Stimulated activated CD8-positive, alpha-beta memory T cell treated with anti-CD3 and anti-CD28 coated beads, Interleukin-4, amount 100 ng/mL, for 48 hours (primary cell): ENCODE measurements at regions not wholly inside any gene's neighbourhood (a gene's known extent, or its start where the extent isn't known, plus 50 kb on each side); places are given as distances from the start of the nearest gene placed in this dataset.

Experiments used
- DNase-seq: peaks from one replicate; pipeline ENCODE4 v3.0.0-alpha.2; 2020

GRCh38 chr6:164546263-164546662, 763.1 kb downstream of the C6orf118 start:
- DNase-seq = no peak

DNA sequence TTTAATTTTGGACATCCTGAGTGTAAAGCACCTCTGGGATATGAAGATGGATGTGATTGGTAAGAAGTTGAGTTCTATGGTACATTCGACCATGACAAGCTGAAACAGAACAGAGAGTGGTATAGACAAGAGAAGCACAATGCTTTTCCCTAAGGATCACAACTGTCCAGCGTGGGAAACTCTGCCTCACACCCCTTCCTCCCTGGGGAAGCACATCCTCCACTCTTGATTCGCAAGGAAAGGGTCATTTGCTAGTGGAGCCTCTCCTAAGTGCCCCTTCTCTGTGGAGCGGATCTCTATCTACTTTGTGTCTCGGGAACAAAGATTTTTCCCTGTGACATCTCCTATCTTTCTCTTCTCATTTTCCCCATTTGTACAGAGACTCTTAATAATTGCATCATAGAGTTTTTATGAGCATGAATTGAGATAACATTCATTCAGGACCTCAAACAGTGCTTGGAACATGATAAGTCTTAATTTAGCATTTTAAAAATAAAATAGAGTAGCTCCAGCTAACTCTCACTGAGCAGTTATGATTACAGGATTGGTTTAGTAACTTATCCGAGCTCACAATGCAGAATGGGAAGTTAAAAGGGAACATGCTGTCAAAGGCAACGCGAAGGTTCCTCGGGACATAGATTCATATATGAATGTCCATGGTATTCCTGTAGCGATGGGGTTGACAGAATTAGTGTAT, 775.2 kb downstream of the C6orf118 start:
- DNase-seq = no peak

DNA sequence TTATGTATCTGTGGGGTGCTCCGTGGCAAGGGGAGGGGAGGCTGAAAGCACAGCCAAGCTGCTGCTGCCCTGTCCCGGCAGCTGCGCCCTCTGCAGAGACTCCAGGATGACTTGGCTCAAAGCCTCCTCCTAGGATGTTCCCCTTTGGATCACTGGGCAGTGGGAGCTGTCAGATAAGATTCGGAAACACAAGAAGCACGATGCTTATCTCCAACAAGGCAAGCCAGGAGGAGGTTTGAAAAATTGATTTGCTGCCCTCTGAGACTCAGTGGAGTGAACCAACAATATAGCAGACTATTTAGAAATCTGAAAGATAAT, 776.4 kb downstream of the C6orf118 start:
- no peak for DNase-seq

- no peak for DNase-seq
These were observed 777.0 kb downstream of the C6orf118 start for GRCh38 chr6:164532198-164533044.

DNA sequence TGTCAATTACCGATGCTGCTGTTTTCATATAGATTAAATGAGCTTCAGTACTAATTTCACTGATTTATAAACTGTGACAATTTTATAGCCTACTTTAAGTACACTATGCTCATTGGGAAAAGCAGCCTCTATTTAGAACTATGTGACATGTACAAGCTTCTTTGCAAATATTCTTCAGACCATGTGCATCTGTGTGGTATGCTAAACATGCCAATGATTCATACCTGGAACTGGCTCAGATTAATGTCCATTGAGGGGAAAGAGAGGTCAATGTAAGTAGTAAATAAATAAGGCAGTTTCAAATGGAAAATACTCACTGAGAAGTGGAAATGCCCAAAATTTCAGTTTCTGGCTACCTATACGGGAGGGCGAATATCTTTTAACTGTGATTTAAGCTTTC, 777.7 kb downstream of the C6orf118 start:
- no peak for DNase-seq

DNA sequence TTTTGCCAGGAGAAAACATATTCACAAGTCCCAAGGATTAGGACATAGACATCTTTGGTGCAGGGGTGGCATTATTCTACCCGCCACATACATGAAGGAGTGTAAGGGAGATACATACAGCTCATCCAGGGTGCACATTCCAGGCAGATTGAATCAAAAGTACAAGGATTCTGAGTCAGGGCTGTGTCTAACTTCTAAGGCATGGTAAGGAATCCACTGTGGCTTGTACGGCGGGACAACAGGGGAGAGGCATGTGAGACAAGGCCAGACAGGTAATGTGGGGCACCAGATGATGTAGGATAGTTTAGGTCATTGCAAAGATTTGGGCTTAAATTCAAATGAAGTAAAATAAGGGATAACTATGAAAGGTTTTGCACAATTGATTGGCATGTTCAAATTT, 780.9 kb downstream of the C6orf118 start:
- no peak for DNase-seq

DNA sequence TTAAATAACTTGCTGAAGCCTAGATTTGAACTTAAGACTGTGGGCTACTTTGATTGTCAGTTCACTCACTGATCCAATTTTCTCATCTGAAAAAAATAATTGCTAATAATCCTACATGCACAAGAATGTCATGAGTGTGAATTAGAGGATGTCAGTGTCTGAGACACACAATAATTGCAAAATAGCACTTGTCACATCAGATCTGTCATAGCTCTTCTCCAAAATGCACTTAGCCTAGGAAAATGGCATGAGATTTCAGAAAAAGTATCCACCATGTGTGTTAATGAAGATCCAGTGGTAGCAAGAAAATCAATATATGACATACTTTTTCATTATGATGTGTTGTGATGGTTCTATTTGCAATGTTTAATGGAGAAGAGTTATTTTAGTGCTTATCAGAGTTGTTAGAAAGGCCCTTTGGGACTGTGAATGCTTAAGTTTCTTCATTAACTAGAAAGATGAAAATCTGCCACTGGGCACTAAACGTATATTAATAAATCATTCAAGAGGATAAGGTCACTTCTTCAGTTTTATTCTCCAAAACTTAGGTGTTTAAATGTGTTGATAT, 786.2 kb downstream of the C6orf118 start:
- no peak for DNase-seq

DNA sequence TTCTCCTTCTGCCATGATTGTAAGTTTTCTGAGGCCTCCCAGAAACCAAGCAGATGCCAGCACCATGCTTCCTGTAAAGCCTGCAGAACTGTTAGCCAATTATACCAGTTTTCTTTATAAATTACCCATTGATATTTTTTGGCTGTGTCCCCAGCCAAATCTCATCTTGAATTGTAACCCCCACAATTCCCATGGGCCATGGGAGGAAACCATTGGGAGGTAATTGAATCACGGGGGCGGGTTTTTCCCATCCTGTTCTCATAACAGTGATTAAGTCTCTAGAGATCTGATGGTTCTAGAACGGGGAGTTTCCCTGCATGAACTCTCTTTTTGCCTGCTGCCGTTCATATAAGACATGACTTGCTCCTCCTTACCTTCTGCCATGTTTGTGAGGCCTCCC, 788.5 kb downstream of the C6orf118 start:
- no peak for DNase-seq

- no peak for DNase-seq
These were observed 802.0 kb downstream of the C6orf118 start for GRCh38 chr6:164507206-164507940.

DNA sequence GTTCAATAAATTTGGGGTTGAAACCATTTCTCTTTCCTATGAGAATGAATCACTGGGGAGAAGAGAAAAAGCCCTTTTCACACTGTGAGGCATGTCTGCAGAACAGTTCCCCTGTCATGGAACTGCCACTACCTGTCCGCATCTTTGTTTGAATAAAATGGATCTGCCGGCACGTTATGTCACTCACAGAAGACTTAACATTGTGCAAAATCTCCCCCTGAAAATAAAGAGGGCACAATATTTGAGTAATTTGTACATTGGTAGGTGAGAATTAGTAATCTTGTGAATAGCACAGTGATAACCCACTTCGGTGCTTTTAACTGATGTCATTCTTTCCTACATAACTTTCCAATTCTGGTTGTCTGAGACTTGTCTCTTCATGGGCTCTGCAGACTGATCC, 804.0 kb downstream of the C6orf118 start:
- no peak for DNase-seq

- DNase-seq = no peak
These were observed 806.6 kb downstream of the C6orf118 start for GRCh38 chr6:164502833-164503232.

GRCh38 chr6:164495882-164496495, 813.4 kb downstream of the C6orf118 start:
- DNase-seq = no peak

GRCh38 chr6:164478426-164478825, 831.0 kb downstream of the C6orf118 start:
- DNase-seq = no peak

DNA sequence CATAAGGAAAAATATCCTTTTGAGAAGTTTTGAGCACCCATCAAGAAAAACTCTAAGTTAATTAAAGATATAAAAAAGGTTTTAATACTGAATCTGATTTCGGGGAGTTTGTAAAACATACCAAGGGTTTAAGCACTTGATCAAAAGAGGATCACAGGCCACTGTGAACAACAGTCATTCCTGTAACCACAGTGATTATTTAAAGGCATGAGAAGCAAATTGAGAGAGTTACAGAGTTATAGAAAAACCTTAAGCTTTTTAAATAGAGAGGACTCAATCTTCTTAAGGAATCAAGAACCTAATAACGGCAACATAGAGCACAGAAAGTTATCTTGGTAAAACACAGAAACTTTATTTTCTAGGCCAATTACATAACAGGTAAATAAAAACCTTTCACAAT, 831.6 kb downstream of the C6orf118 start:
- no peak for DNase-seq

DNA sequence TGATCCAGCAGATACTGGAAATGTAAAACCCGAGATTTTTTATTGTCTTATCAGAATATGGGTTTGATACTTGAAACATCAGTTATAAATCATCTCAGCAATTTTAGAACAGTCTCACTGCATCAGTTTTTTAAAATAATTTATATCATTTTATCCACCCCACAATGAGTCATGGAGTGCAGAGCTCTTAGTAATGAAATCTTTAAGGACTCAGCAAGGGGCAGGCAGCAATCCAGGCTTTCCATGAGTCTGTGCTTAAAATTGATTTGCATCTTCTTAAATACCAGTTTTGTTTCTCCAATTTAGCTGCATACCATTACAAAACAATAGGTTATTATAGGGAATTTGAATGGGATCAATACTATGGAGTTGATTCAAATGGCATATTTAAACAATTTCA, 832.3 kb downstream of the C6orf118 start:
- DNase-seq = no peak

DNA sequence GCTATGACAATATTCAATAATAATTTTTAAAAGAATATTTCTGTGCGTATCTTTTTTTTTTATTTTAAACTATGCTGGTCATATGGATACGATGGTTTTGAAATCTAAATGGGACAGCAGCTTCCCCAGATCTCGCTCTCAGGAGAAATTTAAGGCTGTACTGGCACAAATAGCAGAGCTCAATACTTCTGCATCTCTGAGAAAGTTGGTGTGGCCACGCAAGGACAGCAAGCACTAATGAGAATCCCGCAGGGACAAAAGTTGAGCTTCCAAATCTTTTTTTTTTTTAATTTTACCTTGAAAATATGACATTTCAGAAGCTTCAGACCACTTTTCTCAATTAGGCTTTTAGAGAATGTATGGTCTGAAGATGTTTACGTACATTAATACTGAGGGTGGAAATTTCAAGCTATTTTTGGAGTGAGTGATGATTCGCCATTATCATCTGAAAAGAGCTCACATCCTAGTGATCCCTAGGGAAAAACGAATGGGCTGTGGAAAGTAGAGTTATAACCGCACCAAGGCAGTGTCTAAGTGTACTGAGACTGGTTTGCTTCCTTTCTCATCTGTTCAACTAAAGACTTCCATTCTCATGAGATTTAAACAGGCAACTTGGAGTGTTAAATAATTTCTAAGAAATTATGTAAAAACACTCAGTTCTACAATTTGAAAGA, 840.0 kb downstream of the C6orf118 start:
- DNase-seq = no peak

DNA sequence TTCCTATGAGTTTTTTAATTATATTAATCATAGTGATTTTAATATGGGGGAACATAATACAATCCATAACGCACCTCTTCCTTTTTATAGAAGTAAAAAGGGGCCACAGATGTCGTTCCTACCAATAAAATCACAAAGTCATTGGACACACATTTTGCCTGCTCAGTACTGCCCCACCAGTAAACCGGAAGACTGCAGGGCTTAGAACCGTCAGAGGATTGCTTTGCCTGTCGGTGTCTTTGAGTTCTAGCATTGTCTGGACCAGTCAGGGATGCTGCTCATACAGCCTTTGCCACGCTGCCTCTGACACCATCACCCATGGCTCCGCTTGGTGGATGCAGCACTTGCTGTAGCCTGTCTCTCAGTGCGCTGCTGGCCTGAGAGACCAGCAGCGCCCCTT, 853.6 kb downstream of the C6orf118 start:
- no peak for DNase-seq

DNA sequence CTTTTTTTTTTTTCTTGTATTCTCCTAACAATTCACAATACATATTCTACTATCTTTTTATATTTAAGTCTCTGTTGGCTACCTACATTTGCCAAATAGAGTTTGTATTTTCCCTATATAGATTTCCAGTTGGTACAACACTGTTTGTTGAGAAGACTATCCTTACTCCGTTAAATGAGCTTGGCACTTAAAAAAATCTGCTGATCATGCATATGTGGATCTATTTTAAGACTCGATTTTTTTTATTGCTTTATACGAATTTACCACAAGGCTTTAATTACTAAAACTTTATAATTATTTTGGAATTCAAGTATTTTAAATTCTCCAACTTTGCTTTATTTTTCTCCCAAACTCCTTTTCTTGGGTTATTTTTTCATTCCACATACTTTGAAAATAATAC, 855.6 kb downstream of the C6orf118 start:
- DNase-seq = no peak

GRCh38 chr6:164442572-164442971, 866.8 kb downstream of the C6orf118 start:
- no peak for DNase-seq

DNA sequence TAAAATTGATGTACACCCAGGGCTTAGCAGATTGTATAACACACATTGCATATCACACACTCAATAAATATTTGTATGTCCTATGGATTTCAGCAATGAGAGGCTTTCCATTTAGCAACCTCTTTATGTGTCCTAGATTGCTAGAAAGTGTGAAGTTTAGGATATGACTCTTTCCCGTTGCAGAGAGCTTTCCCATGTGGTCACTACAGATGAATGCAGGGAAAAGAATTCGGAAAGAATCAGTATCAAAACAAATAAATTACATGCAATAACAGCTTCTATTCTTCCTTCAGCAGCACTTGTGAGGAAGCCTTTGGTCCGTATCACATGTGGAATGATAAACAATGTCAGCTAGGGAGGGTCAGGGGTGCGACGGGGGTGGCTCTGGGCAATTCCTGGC, 870.1 kb downstream of the C6orf118 start:
- DNase-seq = no peak

DNA sequence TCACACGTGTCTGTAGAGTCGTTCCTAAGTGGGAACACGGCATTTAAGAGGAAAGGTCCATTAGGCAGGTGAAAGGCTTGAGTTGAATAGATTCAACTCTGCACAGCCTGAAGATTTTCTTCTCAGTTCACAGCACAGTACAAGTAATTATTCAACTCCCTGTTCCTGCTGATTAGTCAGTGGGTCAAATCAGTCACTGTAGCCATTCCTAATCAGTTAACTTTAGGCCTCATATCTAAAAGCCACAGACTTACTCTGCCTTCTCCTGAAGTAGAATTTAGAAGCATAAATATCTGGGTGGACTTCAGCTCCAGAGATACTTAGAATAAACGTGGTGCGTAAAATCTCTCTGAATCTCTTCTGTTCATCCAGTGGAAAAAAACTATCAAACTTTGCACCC, 872.4 kb downstream of the C6orf118 start:
- no peak for DNase-seq

- DNase-seq = no peak
These were observed 881.5 kb downstream of the C6orf118 start for GRCh38 chr6:164427728-164428402.
